IPS-15b (cell line): ENCODE measurements at regions not wholly inside any gene's neighbourhood (a gene's known extent, or its start where the extent isn't known, plus 50 kb on each side); places are given as distances from the start of the nearest gene placed in this dataset.

Source experiments
- H3K27me3 ChIP-seq: one replicate; pipeline ENCODE4 v1.6.1; 2013; ENCODE audit warnings: low read length; ENCODE audit not compliant: control insufficient read depth, insufficient read depth
- H3K36me3 ChIP-seq: one replicate; pipeline ENCODE4 v1.6.1; 2013; ENCODE audit warnings: low read length; ENCODE audit not compliant: control insufficient read depth, insufficient read depth
- H3K4me1 ChIP-seq: one replicate; pipeline ENCODE4 v1.6.1; 2013; ENCODE audit warnings: mild to moderate bottlenecking, low read length; ENCODE audit not compliant: control insufficient read depth, insufficient read depth
- H3K4me3 ChIP-seq: one replicate; pipeline ENCODE4 v1.5.1; 2013; ENCODE audit warnings: low read depth, low read length
- H3K9ac ChIP-seq: one replicate; pipeline ENCODE4 v1.6.1; 2013; ENCODE audit warnings: low read depth, mild to moderate bottlenecking, low read length
- H3K9me3 ChIP-seq: one replicate; pipeline ENCODE4 v1.6.1; 2013; ENCODE audit warnings: mild to moderate bottlenecking, low read length; ENCODE audit not compliant: control insufficient read depth, insufficient read depth

DNA sequence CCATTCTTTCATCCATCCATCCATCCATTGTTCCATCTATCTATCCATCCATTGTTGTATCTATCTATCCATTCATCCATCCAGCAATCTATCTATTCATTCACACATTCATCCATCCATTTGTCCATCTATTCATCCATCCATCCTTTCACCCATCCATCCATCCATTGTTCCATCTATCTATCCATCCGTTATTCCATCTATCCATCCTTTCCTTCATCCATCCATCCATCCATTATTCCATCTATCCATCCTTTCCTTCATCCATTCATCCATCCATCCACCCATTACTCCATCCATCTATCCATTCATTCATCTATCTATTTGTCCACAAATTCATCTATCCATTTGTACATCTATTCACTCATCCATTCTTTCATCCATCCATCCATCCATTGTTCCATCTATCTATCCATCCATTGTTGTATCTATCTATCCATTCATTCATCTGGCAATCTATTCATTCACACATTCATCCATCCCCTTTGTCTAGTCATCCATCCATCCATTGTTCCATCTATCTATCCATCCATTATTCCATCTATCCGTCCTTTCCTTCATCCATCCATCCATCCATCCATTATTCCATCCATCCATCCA, 65.9 kb upstream of the ANO1 start:
- Histone ChIP-seq H3K4me3 (no peak overlapping the region), H3K27me3 (peaks cover 3% of the 10 kb centered on the region), H3K4me1 (no peaks in the 10 kb centered on the region), H3K9ac (no peak overlapping the region), H3K36me3 (no peaks in the 10 kb centered on the region), H3K9me3 (no peaks in the 10 kb centered on the region)

DNA sequence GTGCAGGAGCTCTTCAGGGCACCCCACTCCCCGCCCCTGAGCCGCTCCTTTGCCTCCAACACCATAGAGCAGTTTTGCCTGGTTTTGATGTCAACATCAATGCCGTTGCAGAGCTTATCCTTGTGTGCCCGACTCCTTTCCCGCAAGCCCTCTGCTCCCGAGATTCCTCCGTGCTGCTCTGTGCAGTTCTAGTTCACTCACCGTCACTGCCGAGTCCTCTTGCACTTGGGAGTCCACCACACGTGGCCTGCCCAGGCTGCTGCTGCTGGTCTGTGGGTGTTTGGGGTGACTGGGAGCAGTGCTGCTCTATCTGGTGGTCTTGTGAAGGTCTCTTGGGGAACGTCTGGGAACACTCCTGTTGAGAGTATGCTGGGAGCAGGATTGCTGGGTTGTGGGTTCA, 63.8 kb upstream of the ANO1 start:
- H3K4me3 ChIP-seq, result no peak overlapping the region
- no peaks in the 10 kb centered on the region for H3K36me3 ChIP-seq
- H3K27me3 ChIP-seq, result peaks cover 3% of the 10 kb centered on the region
- no peak overlapping the region for H3K9ac ChIP-seq
- no peaks in the 10 kb centered on the region for H3K4me1 ChIP-seq
- no peaks in the 10 kb centered on the region for H3K9me3 ChIP-seq

DNA sequence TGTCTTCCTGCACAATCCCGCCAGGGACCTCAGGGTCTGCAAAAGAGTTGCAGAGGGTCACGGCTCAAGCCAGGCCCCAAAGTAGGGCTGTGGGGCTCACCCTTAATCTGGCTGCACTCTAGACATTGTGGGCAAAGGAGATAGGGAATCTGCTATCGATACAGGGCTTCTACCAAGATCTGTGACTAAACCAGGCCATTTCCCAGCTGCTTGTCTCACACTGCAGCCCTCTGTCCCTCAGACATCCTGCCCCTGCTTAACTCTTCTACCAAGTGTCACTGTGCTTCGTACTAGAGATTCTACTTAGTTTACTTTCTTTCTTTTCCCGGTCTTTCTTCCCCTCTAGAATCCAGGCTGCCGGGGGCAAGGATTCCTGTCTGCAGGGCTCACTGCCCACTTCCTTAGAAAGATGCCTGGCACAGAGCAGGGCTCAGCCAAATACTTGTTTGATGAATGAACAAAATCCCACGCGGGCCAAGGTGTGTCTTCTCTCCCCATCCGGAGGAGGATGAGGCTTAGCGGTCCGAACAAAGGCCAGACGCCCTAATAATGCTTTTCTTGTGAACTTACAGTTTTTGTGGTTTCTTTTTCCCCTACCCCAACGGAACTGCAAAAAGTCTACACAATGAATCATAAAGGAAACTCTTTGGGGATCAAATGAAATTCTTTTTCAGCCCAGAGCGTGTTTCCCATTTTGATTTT, 61.3 kb upstream of the ANO1 start:
- H3K4me3 ChIP-seq, result no peak overlapping the region
- no peaks in the 10 kb centered on the region for H3K36me3 ChIP-seq
- no peaks in the 10 kb centered on the region for H3K9me3 ChIP-seq
- H3K4me1 ChIP-seq, result no peaks in the 10 kb centered on the region
- peaks cover 2% of the 10 kb centered on the region for H3K27me3 ChIP-seq
- no peak overlapping the region for H3K9ac ChIP-seq

DNA sequence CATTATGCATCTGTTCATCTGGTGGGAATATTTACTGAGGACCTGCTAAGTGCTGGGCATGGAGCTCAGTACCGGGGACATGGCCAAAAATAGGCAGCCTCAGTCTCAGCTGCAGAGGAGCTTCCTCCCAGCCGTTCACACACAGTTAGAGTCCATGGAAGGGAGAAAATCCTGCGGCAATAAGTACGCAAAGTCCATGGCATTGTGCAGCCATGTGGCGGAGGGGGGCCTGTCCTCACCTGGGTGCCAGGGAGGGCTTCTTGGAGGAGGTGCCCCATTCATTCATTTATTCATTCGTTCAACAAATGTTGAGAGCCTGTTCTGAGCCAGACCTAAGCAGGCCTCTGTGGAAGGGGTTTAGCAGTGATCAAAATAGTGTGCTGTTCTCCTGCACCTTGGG, 59.3 kb upstream of the ANO1 start:
- Histone ChIP-seq H3K9me3 (no peaks in the 10 kb centered on the region), H3K36me3 (no peaks in the 10 kb centered on the region), H3K4me1 (no peaks in the 10 kb centered on the region), H3K27me3 (no peaks in the 10 kb centered on the region), H3K9ac (no peak overlapping the region), H3K4me3 (no peak overlapping the region)

DNA sequence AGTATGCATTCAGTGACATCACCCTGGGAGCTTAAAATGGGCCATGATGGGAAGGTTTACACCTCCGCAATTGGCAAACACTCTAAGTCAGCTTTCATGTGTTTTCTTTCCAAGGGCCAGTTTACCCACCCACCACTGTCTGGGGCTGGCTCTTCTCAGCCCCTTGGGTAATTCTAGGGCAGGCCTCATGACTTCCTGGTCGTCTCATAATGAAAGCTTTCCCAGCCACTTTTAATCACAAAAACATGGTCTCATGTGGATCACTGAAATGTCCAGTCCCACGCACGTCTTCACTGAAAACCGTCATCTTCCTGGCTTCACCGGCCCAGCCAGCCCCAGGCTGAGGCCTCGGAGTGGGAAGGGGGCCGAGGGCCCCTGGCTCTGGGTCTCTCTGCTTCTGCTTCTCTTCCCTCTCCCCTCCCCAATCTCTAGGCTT, 58.5 kb upstream of the ANO1 start:
- no peaks in the 10 kb centered on the region for H3K9me3 ChIP-seq
- no peaks in the 10 kb centered on the region for H3K36me3 ChIP-seq
- H3K27me3 ChIP-seq, result no peaks in the 10 kb centered on the region
- no peak overlapping the region for H3K9ac ChIP-seq
- H3K4me1 ChIP-seq, result no peaks in the 10 kb centered on the region
- no peak overlapping the region for H3K4me3 ChIP-seq

DNA sequence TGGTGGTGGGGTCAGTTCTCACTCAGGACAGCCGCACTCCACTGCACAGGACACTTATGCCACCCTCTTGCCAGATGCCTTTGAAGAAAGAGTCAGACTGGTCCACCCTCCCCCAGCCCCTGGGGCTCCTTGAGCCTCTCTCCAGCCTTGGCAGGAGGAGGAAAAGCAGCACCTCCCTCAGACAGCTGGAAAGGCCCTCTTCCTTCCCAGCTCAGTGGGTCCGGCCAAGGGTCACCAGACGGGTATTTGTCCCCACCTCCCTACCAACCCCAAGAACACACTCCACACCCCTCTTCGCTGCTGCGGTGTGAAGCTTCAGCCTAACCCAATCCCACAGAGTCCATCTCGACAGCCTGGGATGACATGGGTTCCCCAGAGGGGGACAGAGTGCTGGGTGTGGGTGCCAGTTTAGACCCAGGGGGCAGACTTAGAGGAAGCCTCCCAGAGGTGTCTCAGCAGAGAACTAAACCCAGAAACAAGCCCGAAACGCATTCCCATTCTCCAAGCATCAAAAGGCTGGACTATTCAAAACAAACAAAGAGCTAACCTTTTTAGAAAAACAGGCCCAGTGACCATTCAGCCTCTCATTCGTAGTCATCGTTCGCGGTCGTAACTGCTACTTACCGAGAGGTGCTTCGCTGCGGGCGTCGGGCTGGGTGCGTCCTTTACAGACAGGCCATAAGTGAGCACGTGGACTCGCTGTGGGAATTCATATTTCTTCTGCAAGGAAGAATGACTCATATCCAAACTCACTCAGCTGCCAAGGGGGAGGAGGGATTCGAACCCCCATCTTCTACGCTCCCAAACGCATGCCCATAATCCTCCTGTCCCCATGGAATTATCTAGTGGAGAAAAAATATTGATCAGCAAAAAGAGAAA, 57.5 kb upstream of the ANO1 start:
- H3K4me3 ChIP-seq, result no peak overlapping the region
- H3K4me1 ChIP-seq, result no peaks in the 10 kb centered on the region
- H3K9me3 ChIP-seq, result no peaks in the 10 kb centered on the region
- H3K36me3 ChIP-seq, result no peaks in the 10 kb centered on the region
- H3K27me3 ChIP-seq, result no peaks in the 10 kb centered on the region
- no peak overlapping the region for H3K9ac ChIP-seq

DNA sequence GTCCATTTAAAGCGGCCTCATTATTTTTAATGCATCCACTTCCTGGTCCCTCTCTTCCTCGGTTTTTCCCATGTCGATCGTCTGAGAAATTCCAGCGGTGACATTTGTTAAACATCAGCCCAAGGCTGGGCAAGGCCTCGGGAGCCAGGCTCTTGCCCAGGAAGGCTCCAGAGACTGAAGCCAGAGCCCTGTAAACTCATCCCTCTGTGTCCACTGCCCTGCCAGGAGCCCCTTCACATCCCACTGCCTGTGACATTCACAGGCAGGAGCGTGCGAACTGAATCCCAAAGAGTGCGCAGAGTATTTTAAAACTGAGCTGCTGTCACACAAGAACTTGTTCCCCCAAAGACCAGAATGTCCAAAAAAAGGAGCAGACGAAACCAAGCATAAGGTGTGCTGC, 56.5 kb upstream of the ANO1 start:
- no peaks in the 10 kb centered on the region for H3K27me3 ChIP-seq
- no peak overlapping the region for H3K4me3 ChIP-seq
- no peaks in the 10 kb centered on the region for H3K9me3 ChIP-seq
- H3K4me1 ChIP-seq, result no peaks in the 10 kb centered on the region
- H3K9ac ChIP-seq, result no peak overlapping the region
- no peaks in the 10 kb centered on the region for H3K36me3 ChIP-seq

DNA sequence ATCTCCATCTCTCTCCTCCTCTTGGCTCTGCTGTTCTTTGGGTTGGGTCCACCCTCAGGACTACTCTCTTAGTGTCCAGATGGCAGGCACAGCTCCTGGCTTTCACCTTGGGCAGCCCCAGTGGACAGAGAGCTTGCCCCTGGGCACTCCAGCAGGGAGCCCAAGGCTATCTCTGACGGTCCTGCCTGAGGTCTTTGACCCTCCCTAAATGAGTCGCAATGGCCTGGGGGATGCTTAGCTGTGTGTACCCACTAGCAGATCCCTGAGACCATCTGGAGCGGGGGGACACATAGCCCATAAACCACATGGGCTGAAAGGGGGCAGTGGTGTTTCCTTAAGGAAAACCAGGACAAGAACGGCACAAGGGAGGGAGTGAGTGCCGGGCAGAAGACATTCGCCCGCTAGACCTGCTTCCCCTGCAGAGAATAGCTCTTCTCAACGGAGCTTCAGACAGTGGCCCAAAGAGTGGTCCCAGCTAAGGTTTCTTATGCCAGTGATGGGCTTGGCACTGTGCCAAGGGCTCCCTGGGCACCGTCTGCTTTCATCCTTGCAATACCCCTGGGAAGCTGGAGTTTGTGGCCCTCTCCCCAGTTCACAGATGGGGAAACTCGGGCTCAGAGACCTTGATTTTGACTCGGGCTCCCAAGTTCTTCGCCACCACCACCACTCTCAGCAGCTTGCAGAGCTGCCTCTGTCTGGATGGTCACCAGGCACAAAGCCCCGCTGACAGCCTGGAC, 53.9 kb upstream of the ANO1 start:
- Histone ChIP-seq H3K9me3 (no peaks in the 10 kb centered on the region), H3K36me3 (no peaks in the 10 kb centered on the region), H3K27me3 (no peaks in the 10 kb centered on the region), H3K9ac (no peak overlapping the region), H3K4me1 (no peaks in the 10 kb centered on the region), H3K4me3 (no peak overlapping the region)

DNA sequence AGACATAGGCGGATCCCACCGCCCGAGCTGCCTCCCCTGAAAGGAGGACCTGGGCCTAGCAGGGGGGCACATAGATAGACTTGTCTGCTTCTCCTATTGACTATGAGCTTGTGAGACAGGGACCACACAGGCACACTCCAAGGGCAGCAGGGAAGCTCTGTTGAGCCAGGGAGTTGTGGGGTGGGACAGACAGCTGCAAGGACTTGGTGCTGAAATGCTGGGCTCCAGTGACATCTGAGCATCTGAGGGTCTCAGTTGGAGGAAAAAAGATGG, 53.4 kb upstream of the ANO1 start:
- Histone ChIP-seq H3K4me1 (no peaks in the 10 kb centered on the region), H3K36me3 (no peaks in the 10 kb centered on the region), H3K9me3 (no peaks in the 10 kb centered on the region), H3K4me3 (no peak overlapping the region), H3K27me3 (no peaks in the 10 kb centered on the region), H3K9ac (no peak overlapping the region)

DNA sequence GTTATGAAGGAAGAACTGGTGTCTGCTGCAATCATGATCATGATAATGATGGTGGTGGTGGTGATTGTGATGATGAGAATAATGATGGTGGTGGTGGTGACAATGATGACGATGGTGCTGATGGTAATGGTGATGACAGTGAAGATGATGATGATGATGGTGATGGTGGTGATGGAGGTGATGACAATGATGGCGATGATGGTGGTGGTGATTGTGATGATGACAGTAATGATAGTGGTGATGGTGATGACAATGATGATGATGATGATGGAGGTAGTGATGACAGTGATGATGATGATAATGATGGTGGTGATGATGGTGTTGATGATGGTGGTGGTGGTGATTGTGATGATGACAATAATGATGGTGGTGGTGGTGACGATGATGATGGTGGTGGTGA, 52.8 kb upstream of the ANO1 start:
- H3K36me3 ChIP-seq, result no peaks in the 10 kb centered on the region

DNA sequence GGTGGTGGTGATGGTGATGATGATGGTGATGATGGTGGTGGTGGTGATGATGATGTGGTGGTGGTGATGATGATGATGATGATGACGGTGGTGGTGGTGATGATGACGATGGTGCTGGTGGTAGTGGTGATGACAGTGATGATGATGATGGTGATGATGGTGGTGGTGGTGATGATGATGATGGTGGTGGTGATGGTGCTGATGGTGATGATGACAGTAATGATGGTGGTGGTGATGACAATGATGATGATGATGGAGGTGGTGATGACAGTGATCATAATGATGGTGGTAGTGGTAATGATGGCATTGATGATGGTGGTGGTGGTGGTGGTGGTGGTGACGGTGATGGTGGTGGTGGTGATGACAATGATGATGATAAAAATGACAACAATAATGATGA, 52.1 kb upstream of the ANO1 start:
- Histone ChIP-seq H3K9ac (no peak overlapping the region), H3K9me3 (no peaks in the 10 kb centered on the region), H3K27me3 (no peaks in the 10 kb centered on the region), H3K4me1 (no peaks in the 10 kb centered on the region), H3K36me3 (no peaks in the 10 kb centered on the region), H3K4me3 (no peak overlapping the region)

More for the DNA sequence above, 52.8 kb upstream of the ANO1 start:
- Histone ChIP-seq H3K9ac (no peak overlapping the region), H3K4me1 (no peaks in the 10 kb centered on the region), H3K4me3 (no peak overlapping the region), H3K9me3 (no peaks in the 10 kb centered on the region), H3K27me3 (no peaks in the 10 kb centered on the region)
